ENCODE measurements at regions not wholly inside any gene's neighbourhood (a gene's known extent, or its start where the extent isn't known, plus 50 kb on each side); places are given as distances from the start of the nearest gene placed in this dataset.

DNA sequence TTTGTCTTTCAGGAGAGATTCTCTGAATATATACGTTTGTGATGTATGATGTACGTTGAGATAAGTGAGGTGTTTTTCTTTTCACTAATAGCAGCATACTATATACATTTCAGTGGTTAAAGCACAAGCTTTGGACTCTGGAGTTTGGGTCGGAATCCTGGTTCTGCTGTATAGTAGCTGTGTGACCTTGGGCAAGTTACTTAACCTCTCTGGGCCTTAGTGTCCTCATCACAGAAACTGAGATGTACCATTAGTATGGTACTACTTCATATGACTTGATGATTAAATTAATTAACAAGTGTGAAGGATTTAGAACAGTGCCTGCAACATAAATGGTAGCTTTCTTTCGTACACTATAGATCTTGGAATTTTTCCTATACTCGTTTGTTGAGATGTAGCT, 258.7 kb downstream of the CDCA7 start:
- no peak overlapping the region for H3K4me3 ChIP-seq (ENCODE audit: low read depth, low read length)
- TF ChIP-seq, protein P1, sequence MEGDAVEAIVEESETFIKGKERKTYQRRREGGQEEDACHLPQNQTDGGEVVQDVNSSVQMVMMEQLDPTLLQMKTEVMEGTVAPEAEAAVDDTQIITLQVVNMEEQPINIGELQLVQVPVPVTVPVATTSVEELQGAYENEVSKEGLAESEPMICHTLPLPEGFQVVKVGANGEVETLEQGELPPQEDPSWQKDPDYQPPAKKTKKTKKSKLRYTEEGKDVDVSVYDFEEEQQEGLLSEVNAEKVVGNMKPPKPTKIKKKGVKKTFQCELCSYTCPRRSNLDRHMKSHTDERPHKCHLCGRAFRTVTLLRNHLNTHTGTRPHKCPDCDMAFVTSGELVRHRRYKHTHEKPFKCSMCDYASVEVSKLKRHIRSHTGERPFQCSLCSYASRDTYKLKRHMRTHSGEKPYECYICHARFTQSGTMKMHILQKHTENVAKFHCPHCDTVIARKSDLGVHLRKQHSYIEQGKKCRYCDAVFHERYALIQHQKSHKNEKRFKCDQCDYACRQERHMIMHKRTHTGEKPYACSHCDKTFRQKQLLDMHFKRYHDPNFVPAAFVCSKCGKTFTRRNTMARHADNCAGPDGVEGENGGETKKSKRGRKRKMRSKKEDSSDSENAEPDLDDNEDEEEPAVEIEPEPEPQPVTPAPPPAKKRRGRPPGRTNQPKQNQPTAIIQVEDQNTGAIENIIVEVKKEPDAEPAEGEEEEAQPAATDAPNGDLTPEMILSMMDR (IDR thresholded peaks at IDR 0.05; ENCODE audit: low read depth, low read length) = no peak

GRCh38 chr2:173614265-173614930, 259.7 kb downstream of the CDCA7 start:
- H3K4me3 ChIP-seq (ENCODE audit: low read depth, low read length) = no peak overlapping the region
- TF ChIP-seq, protein P1 (IDR thresholded peaks at IDR 0.05; ENCODE audit: low read depth, low read length) = no peak

DNA sequence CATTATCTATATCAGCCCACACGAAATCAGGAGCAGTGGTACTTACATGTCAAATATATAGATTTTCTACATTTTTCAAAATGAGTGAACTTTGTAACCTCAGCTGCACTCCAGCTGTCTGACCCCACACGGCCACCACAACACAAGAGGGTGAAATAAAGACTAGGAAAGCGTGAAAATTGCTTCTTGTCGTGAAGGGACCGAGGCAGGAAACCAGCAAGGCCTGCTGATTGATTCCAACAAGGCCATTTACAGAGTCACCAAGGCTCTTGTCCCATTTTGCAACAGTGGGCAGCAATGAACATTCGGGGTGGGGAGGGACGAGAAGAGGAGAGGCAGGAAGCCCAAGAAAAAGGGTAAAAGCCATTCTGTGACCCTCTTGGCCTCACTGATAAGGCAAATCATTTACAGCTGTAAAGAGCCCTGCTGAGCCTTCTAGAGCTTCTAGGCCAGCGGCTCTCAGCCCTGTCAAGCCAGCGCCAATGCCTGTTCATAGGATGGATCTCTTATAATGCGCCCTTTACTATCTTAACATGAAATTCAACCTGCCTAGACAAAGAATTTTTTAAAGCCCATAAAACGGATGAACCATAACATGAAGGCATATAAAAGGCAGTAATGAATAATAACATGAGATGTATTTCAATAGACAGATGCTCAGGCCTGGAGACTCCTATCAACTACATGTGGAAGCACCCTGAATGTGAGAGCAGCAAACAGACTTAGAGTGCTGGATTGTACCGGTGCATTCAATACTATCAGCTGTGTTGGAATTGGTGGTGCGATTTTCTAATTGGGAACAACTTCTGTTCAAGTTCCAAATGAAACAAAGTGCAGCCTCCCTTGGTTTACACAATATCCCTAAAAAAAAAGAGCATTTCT, 269.0 kb downstream of the CDCA7 start:
- TF ChIP-seq, protein P1 (IDR thresholded peaks at IDR 0.05; ENCODE audit: low read depth, low read length) = no peak
- no peak overlapping the region for H3K4me3 ChIP-seq (ENCODE audit: low read depth, low read length)

DNA sequence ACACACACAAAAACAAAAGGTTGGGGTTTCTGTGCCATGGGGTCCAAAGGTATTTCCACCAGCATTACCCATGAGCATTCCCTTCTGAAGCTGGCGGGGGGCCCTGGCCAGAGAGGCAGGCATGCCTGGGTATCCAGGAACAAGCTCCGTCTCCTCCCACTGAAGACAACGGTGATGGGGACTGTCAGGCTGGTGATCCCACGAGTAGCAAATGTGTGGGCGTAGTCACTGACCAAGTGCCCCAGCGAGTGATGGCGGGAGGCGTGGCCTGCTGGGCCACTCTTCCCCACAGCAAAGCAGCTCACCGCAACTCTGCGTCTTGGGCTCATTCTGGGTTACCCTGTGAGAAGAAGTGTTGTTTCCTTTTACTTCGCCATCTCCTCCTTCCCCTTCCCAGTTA, 270.6 kb downstream of the CDCA7 start:
- TF ChIP-seq, protein P1 (IDR thresholded peaks at IDR 0.05; ENCODE audit: low read depth, low read length) = no peak
- H3K4me3 ChIP-seq (ENCODE audit: low read depth, low read length) = no peak overlapping the region

DNA sequence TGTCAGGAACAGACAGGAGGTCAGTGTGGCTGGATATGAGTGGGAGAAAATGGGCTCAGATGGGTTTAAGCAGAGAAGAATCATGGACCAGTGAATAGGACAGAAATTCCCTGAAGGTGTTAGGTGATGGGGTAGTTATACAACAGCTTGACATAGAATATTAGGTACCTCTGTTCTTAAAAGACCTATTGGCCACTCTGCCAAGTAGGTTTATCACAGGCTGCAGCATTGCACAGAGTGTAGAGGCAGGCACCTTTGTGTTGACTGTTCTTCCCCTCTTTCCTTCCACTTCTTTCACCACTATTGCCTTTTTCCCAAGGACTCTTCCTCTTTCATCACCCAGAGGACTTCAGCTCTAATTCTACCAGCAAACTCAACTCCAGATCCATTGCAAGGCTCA, 274.4 kb downstream of the CDCA7 start:
- TF ChIP-seq, protein P1 (IDR thresholded peaks at IDR 0.05; ENCODE audit: low read depth, low read length) = no peak
- no peak overlapping the region for H3K4me3 ChIP-seq (ENCODE audit: low read depth, low read length)

DNA sequence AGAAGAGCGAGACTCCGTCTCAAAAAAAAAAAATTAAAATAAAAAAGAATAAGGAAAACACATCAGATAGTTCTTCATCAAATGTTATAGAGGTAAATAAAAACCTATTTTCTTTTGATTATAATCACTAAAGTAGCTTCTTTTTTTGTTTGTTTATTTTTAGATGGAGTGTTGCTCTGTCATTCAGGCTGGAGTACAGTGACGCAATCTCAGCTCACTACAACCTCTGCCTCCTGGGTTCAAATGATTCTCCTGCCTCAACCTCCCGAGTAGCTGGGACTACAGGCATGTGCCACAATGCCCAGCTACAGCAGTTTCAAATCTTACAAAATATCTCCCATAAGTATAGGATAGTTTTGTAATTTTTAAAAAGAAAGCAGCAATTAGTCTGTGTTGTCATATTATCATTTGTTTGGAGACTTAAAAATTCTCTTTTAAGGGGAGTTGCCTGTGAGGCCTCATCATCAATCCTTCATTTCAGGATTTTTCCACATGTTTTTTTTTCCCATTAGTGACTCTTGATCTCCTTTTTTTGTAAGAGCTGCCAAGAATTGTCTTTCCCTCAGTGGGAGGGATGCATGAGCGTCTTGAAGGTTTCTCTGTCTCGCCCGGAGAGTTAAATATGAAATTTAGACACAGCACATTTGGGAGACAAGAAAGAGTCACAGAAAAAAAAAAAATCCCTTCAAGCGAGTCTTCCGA, 275.9 kb downstream of the CDCA7 start:
- no peak overlapping the region for H3K4me3 ChIP-seq (ENCODE audit: low read depth, low read length)
- TF ChIP-seq, protein P1 (IDR thresholded peaks at IDR 0.05; ENCODE audit: low read depth, low read length) = no peak

GRCh38 chr2:173631127-173631460, 276.4 kb downstream of the CDCA7 start:
- H3K4me3 ChIP-seq (ENCODE audit: low read depth, low read length) = no peak overlapping the region
- TF ChIP-seq, protein P1 (IDR thresholded peaks at IDR 0.05; ENCODE audit: low read depth, low read length) = no peak

Data from WI38 (cell line).